ENCODE measurements at regions not wholly inside any gene's neighbourhood (a gene's known extent, or its start where the extent isn't known, plus 50 kb on each side); places are given as distances from the start of the nearest gene placed in this dataset.
"Not testable (repeated sequence)": the region's sequence is repeated elsewhere in the genome, so short reads cannot be mapped to it uniquely, and the experiment has no call there.

- no peak overlapping the region for H3K27ac ChIP-seq
Observed at GRCh38 chrX:51215856-51216255, 116.8 kb upstream of the NUDT10 start.

GRCh38 chrX:51242212-51242611 is 90.4 kb upstream of the NUDT10 start:
- no peak for DNase-seq
- WGBS, 2 donors = 56 to 66% methylated on average over 4 of the region's 4 CpGs
- no peak for ATAC-seq

More at GRCh38 chrX:51215856-51216255, 116.8 kb upstream of the NUDT10 start:
- no peak for DNase-seq
- H3K9me3 ChIP-seq = no peaks in the 10 kb centered on the region
- H3K27me3 ChIP-seq = no peaks in the 10 kb centered on the region
- TF ChIP-seq CTCF (IDR thresholded peaks at IDR 0.05) = no peak
- TF ChIP-seq POLR2A (IDR thresholded peaks at IDR 0.05) = no peak
- ATAC-seq = no peak
- H3K4me3 ChIP-seq = no peak overlapping the region
- no peaks in the 10 kb centered on the region for H3K4me1 ChIP-seq
- 76 to 90% methylated on average over 2 of the region's 2 CpGs for WGBS, 2 donors
- intact Hi-C loops (cut with DNase I) = no loop called here
- no peaks in the 10 kb centered on the region for H3K36me3 ChIP-seq (replicated peaks in 1 of 2; ENCODE audit: insufficient read depth in 1 of 2, low read depth in 2 of 2)

GRCh38 chrX:51257490-51257889 is 75.1 kb upstream of the NUDT10 start:
- no peaks in the 10 kb centered on the region for H3K27me3 ChIP-seq
- DNase-seq = no peak
- H3K9me3 ChIP-seq = no peaks in the 10 kb centered on the region
- no peaks in the 10 kb centered on the region for H3K4me1 ChIP-seq
- H3K4me3 ChIP-seq = no peak overlapping the region
- no peak for ATAC-seq
- TF ChIP-seq POLR2A (IDR thresholded peaks at IDR 0.05) (no peak), CTCF (IDR thresholded peaks at IDR 0.05) (no peak)
- no peaks in the 10 kb centered on the region for H3K36me3 ChIP-seq (replicated peaks in 1 of 2; ENCODE audit: insufficient read depth in 1 of 2, low read depth in 2 of 2)
- H3K27ac ChIP-seq = no peak overlapping the region
- intact Hi-C loops (cut with DNase I) = no loop called here

More at GRCh38 chrX:51242212-51242611, 90.4 kb upstream of the NUDT10 start:
- no peak for TF ChIP-seq POLR2A (IDR thresholded peaks at IDR 0.05)
- TF ChIP-seq CTCF (IDR thresholded peaks at IDR 0.05) = no peak
- intact Hi-C loops (cut with DNase I) = no loop called here
- Histone ChIP-seq H3K36me3 (replicated peaks in 1 of 2; ENCODE audit: insufficient read depth in 1 of 2, low read depth in 2 of 2) (no peaks in the 10 kb centered on the region), H3K27me3 (no peaks in the 10 kb centered on the region), H3K27ac (no peak overlapping the region), H3K4me3 (no peak overlapping the region), H3K9me3 (no peaks in the 10 kb centered on the region), H3K4me1 (no peaks in the 10 kb centered on the region)

GRCh38 chrX:51262271-51262670 is 70.4 kb upstream of the NUDT10 start:
- intact Hi-C loops (cut with DNase I); H3K27me3 ChIP-seq; H3K4me3 ChIP-seq; ATAC-seq; H3K27ac ChIP-seq; H3K4me1 ChIP-seq; DNase-seq; H3K9me3 ChIP-seq; H3K36me3 ChIP-seq (replicated peaks in 1 of 2; ENCODE audit: insufficient read depth in 1 of 2, low read depth in 2 of 2): not testable (repeated sequence)
- 76 to 92% methylated on average over 5 to 12 of the region's 13 CpGs for WGBS, 2 donors

- DNase-seq = no peak
- intact Hi-C loops (cut with DNase I) = no loop called here
- Histone ChIP-seq H3K36me3 (replicated peaks in 1 of 2; ENCODE audit: insufficient read depth in 1 of 2, low read depth in 2 of 2) (no peaks in the 10 kb centered on the region), H3K4me3 (no peak overlapping the region), H3K27me3 (no peaks in the 10 kb centered on the region), H3K27ac (no peak overlapping the region), H3K9me3 (no peaks in the 10 kb centered on the region), H3K4me1 (no peaks in the 10 kb centered on the region)
- WGBS, 2 donors = 42 to 62% methylated on average over 2 of the region's 2 CpGs
- ATAC-seq = no peak
- TF ChIP-seq POLR2A (IDR thresholded peaks at IDR 0.05) (no peak), CTCF (IDR thresholded peaks at IDR 0.05) (no peak)
Observed at GRCh38 chrX:51272638-51273037, 60.0 kb upstream of the NUDT10 start.

Data from body of pancreas (tissue), 4 donors.